HFF-Myc (cell line): ENCODE measurements at regions not wholly inside any gene's neighbourhood (a gene's known extent, or its start where the extent isn't known, plus 50 kb on each side); places are given as distances from the start of the nearest gene placed in this dataset.

Experiments used
- DNase-seq: peaks from one replicate; pipeline ENCODE4 v3.0.0-alpha.2; 2011; ENCODE audit warnings: low read depth; ENCODE audit errors: extremely low read depth
- H3K4me3 ChIP-seq: replicated peaks from 2 replicates; pipeline ENCODE4 v1.5.1; 2011; ENCODE audit warnings: low read depth, mild to moderate bottlenecking, control low read depth, low read length
- TF ChIP-seq, protein P1 (sequence below): IDR thresholded peaks from 2 replicates; pipeline ENCODE4 v1.5.1; 2012; ENCODE audit warnings: mild to moderate bottlenecking, low read depth, low read length, control low read depth; ENCODE audit errors: missing control alignments

DNA sequence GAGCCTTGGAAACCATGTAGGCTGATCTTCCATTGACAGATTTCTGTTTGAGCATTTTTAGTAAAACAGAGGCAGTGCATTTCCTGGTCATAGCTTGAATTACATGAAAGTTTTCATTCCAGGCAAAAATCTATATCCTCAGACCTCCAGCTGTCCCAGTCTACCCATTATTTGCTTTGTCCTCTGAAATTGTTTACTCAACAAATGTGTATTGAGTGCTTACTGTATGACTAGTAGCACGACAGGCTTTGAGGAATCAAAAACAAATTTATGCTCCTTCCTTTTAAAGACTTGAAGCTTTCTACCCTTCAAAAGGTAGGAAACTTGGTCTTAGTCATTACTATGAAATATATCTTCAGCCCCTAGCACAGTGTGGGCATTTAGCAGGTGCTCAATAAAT, 307.9 kb upstream of the IGFBP7 start:
- H3K4me3 ChIP-seq = no peak overlapping the region
- no peak for DNase-seq
- TF ChIP-seq, protein P1, sequence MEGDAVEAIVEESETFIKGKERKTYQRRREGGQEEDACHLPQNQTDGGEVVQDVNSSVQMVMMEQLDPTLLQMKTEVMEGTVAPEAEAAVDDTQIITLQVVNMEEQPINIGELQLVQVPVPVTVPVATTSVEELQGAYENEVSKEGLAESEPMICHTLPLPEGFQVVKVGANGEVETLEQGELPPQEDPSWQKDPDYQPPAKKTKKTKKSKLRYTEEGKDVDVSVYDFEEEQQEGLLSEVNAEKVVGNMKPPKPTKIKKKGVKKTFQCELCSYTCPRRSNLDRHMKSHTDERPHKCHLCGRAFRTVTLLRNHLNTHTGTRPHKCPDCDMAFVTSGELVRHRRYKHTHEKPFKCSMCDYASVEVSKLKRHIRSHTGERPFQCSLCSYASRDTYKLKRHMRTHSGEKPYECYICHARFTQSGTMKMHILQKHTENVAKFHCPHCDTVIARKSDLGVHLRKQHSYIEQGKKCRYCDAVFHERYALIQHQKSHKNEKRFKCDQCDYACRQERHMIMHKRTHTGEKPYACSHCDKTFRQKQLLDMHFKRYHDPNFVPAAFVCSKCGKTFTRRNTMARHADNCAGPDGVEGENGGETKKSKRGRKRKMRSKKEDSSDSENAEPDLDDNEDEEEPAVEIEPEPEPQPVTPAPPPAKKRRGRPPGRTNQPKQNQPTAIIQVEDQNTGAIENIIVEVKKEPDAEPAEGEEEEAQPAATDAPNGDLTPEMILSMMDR = no peak

DNA sequence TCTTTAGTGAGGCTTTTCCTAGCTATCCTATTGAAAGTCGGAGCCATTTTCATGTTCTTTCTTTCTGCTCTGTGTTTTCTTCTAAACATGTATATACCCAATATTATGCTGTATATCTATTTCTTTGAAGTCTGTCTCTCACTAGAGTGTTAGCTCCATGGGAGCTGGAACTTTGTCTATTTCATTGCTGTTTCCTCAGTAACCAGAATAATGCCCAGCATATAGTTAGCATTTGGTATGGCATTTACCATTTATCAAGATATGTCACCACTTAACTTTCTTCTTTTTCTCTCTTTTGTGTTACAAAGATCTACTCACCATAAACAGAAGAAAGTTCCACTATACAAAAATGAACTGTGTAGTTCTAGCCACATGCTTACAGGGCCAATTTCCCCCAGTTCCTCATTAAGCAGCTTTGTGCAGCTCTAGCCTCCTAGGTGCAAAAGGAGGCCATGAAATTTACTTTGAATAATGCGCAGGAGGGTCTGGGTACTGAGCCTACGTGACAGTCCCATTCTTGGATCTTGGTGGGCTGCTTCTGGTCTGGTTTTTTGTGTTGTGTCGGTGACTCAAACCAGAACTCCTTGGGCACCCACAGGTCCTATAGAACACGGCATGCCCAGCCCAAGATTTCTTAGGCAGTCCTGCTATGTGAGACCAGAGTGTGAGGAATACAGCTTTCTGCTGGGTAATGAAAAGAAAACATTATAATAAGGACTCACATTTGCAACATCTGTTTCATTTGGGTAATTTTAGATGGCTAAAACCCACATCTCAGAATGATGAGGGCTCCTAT, 302.3 kb upstream of the IGFBP7 start:
- TF ChIP-seq, protein P1 = no peak
- DNase-seq = no peak
- no peak overlapping the region for H3K4me3 ChIP-seq

DNA sequence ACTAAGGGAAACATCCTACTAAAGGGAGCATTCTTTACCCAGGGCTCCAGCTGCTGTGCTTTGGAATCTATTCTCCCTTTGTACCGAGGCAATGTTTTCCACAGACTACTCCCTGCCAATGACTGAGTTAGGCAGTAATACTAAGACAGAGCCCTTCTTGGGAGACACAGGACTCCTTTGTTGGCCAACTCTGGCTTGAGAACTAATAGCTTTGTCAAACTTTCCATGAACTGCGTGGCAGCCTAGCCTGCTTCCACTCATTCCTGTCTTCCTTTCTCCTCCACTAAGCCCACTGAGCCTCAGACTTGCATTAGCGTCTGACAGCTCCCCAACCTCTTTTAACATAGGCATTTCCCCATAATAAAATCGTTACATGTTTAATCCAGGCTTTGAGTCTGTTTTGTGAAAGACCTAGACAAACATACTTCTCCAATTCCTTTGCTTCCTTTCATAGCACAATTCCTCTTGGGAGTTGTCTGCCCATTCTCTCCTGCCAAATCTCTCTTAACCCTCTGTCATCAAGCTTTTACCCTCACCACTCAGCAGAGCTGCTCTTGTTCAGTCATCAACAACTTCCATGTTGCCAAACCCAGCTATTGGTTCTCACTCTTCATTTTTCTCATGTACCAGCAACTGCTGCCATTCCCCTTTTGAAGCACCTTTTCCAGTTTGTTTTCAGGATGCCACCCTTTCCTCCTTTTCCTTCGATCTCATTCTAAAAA, 300.3 kb upstream of the IGFBP7 start:
- no peak overlapping the region for H3K4me3 ChIP-seq
- TF ChIP-seq, protein P1 = no peak
- DNase-seq = no peak

DNA sequence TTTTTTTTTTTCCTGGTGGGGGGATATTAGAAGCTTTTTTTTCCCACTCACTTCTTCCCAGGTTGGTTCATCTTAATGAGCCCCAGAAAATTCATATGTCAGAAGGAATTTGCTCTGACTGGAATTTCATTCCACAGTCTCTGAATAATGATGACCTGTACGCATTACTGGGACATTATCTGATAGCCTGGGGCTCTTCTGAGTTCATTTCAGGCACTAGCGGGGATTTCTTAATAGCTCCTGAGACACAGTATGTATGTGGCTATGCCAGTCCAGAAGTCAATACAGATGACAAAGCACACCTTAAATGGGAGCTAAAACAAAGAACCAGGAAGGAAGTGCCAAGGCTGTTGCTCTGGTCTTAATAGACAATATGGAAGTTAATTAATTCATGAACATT, 295.2 kb upstream of the IGFBP7 start:
- DNase-seq = no peak
- no peak overlapping the region for H3K4me3 ChIP-seq
- TF ChIP-seq, protein P1 = no peak

DNA sequence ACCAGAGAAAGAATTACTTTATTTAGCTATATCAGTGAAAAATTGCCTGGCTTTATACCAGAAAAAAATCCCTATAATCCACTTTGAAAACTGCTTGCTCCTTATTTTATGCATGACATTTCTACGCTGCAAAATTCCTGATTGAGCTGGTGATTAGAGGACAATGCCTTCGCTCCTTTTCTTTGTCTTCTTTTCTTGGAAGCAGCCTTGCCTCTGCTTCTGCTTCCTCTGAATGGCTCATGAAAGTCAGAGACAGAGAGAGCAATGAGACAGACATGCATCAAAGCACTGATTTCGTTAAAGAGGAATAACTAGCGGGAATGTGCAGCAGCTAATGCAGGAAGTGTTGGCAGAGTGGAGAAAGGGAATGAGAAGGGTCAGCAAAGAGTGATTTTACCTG, 294.3 kb upstream of the IGFBP7 start:
- DNase-seq = no peak
- TF ChIP-seq, protein P1 = no peak
- H3K4me3 ChIP-seq = no peak overlapping the region

DNA sequence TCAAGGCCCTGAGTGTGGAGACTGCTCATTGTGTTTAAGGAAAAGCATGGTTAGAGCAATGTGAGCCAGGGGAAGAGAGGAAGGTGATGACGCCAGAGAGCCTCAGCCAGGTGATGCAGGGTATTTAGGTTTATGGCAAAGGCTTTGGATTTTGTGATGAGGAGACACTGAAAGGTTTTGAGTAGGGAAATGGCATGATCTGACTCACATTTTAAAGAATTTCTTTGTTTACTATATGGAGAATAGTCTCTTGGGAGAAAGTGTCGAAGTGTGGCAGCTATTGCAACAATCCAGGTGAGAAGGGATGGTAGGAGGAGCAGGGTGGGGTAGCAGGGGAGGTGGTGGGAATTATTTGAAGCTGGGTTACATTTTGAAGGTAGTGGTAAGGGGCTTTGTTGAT, 293.4 kb upstream of the IGFBP7 start:
- TF ChIP-seq, protein P1 = no peak
- no peak overlapping the region for H3K4me3 ChIP-seq
- no peak for DNase-seq
